Ishikawa (cell line): ENCODE measurements at regions not wholly inside any gene's neighbourhood (a gene's known extent, or its start where the extent isn't known, plus 50 kb on each side); places are given as distances from the start of the nearest gene placed in this dataset.

ENCODE experiments used
- EGR1 ChIP-seq: IDR thresholded peaks from 2 replicates; pipeline ENCODE4 v1.6.1; 2012
- EP300 ChIP-seq: IDR thresholded peaks from 2 replicates; pipeline ENCODE4 v1.6.1; 2012; ENCODE audit warnings: borderline replicate concordance
- NFIC ChIP-seq: IDR thresholded peaks from 2 replicates; pipeline ENCODE4 v1.6.1; 2012
- RAD21 ChIP-seq: IDR thresholded peaks from 2 replicates; pipeline ENCODE4 v1.6.1; 2012; ENCODE audit warnings: low read depth
- TAF1 ChIP-seq: IDR thresholded peaks from 2 replicates; pipeline ENCODE4 v1.6.1; 2012; ENCODE audit warnings: low read depth, mild to moderate bottlenecking
- TEAD4 ChIP-seq: IDR thresholded peaks from 2 replicates; pipeline ENCODE4 v1.6.1; 2012
- YY1 ChIP-seq: IDR thresholded peaks from 2 replicates; pipeline ENCODE4 v1.6.1; 2012; ENCODE audit warnings: low read depth
- TF ChIP-seq, protein P1 (sequence below): IDR thresholded peaks from 2 replicates; pipeline ENCODE4 v1.6.1; 2012; ENCODE audit warnings: low read depth, mild to moderate bottlenecking
- TF ChIP-seq, protein P2 (sequence below): IDR thresholded peaks from 2 replicates; pipeline ENCODE4 v1.6.1; 2012

- TF ChIP-seq TEAD4 = no peak
- no peak for TF ChIP-seq YY1
- no peak for TF ChIP-seq NFIC
- TF ChIP-seq, protein P1, sequence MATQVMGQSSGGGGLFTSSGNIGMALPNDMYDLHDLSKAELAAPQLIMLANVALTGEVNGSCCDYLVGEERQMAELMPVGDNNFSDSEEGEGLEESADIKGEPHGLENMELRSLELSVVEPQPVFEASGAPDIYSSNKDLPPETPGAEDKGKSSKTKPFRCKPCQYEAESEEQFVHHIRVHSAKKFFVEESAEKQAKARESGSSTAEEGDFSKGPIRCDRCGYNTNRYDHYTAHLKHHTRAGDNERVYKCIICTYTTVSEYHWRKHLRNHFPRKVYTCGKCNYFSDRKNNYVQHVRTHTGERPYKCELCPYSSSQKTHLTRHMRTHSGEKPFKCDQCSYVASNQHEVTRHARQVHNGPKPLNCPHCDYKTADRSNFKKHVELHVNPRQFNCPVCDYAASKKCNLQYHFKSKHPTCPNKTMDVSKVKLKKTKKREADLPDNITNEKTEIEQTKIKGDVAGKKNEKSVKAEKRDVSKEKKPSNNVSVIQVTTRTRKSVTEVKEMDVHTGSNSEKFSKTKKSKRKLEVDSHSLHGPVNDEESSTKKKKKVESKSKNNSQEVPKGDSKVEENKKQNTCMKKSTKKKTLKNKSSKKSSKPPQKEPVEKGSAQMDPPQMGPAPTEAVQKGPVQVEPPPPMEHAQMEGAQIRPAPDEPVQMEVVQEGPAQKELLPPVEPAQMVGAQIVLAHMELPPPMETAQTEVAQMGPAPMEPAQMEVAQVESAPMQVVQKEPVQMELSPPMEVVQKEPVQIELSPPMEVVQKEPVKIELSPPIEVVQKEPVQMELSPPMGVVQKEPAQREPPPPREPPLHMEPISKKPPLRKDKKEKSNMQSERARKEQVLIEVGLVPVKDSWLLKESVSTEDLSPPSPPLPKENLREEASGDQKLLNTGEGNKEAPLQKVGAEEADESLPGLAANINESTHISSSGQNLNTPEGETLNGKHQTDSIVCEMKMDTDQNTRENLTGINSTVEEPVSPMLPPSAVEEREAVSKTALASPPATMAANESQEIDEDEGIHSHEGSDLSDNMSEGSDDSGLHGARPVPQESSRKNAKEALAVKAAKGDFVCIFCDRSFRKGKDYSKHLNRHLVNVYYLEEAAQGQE = no peak
- TF ChIP-seq EP300 = no peak
- no peak for TF ChIP-seq EGR1
- no peak for TF ChIP-seq RAD21
- TF ChIP-seq, protein P2, sequence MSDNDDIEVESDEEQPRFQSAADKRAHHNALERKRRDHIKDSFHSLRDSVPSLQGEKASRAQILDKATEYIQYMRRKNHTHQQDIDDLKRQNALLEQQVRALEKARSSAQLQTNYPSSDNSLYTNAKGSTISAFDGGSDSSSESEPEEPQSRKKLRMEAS = no peak
- no peak for TF ChIP-seq TAF1
These were observed 336.6 kb downstream of the FGFR2 start for GRCh38 chr10:121261665-121262064.
